SK-N-SH (cell line): ENCODE measurements at regions not wholly inside any gene's neighbourhood (a gene's known extent, or its start where the extent isn't known, plus 50 kb on each side); places are given as distances from the start of the nearest gene placed in this dataset.

ENCODE experiments used
- CTCF ChIA-PET: fragments of 300-600, 350-600 bp; formaldehyde crosslinking; extraction: SDS; loops from one replicate; lab custom pipeline; 2021; lab: Yijun Ruan, JAX
- POLR2A ChIA-PET: fragments of 350-600 bp; sonication (Branson Sonifier 250); formaldehyde crosslinking; extraction: SDS; loops from one replicate; lab custom pipeline; 2020; ENCODE audit warnings: antibody characterized with exemption, inconsistent platforms; lab: Yijun Ruan, JAX
- DNase-seq: peaks from one replicate; pipeline ENCODE4 v3.0.0; 2012
- H2AFZ ChIP-seq: fragments of 200-600 bp; sonication (generic); 2 replicates; pipeline ENCODE4 v1.8.1; 2016; ENCODE audit warnings: antibody characterized with exemption, mild to moderate bottlenecking, low read depth
- H3F3A ChIP-seq: fragments of 200-600 bp; sonication (generic); replicated peaks from 2 replicates; pipeline ENCODE3; 2016; ENCODE audit warnings: antibody characterized with exemption, mild to moderate bottlenecking; ENCODE audit not compliant: insufficient read depth
- H3K27ac ChIP-seq, 2 experiments: fragments of 200-500 bp in 1 of 2; fragments of 200-600 bp in 1 of 2; sonication (Bioruptor generic) in 1 of 2; sonication (generic), shearing (Covaris generic) in 1 of 2; 2 replicates each; pipeline versions ENCODE4 v1.5.1 to v1.6.1; 2014 to 2016; ENCODE audit warnings: low read depth in 2 of 2, inconsistent platforms in 1 of 2, low read length in 1 of 2, mild to moderate bottlenecking in 1 of 2, mixed read lengths in 1 of 2
- H3K27me3 ChIP-seq: fragments of 200-600 bp; sonication (generic), shearing (Covaris generic); 2 replicates; pipeline ENCODE4 v1.6.1; 2016; ENCODE audit warnings: mixed run types; ENCODE audit not compliant: insufficient read depth
- H3K36me3 ChIP-seq, 2 experiments: fragments of 200-500 bp in 1 of 2; fragments of 200-600 bp in 1 of 2; sonication (Bioruptor generic) in 1 of 2; sonication (generic) in 1 of 2; replicated peaks in 1 of 2; 2 replicates each; pipeline versions ENCODE3 to v1.5.1; 2014 to 2016; ENCODE audit warnings: low read length in 1 of 2, mild to moderate bottlenecking in 1 of 2; ENCODE audit not compliant: insufficient read depth in 2 of 2, control insufficient read depth in 1 of 2
- H3K4me1 ChIP-seq, 2 experiments: fragments of 200-500 bp in 1 of 2; fragments of 200-600 bp in 1 of 2; sonication (Bioruptor generic) in 1 of 2; sonication (generic), shearing (Covaris generic) in 1 of 2; 2 replicates each; pipeline versions ENCODE4 v1.5.1 to v1.6.1; 2014 to 2016; ENCODE audit warnings: low read depth in 1 of 2, low read length in 1 of 2, mixed run types in 1 of 2; ENCODE audit not compliant: insufficient read depth in 2 of 2, control insufficient read depth in 1 of 2
- H3K4me2 ChIP-seq: fragments of 200-600 bp; sonication (generic), shearing (Covaris generic); 2 replicates; pipeline ENCODE4 v1.6.1; 2017; ENCODE audit warnings: mixed run types
- H3K4me3 ChIP-seq, 2 experiments: fragments of 200-500 bp in 1 of 2; fragments of 200-600 bp in 1 of 2; sonication (Bioruptor generic) in 1 of 2; sonication (generic), shearing (Covaris generic) in 1 of 2; 2 replicates each; pipeline versions ENCODE4 v1.5.1 to v1.8.1; 2014 to 2016; ENCODE audit warnings: low read depth in 2 of 2, inconsistent platforms in 1 of 2, low read length in 1 of 2, mild to moderate bottlenecking in 1 of 2, mixed read lengths in 1 of 2, moderate library complexity in 1 of 2
- H3K79me2 ChIP-seq: fragments of 200-600 bp; sonication (generic); 2 replicates; pipeline ENCODE4 v1.8.1; 2017; ENCODE audit warnings: mild to moderate bottlenecking; ENCODE audit not compliant: insufficient read depth
- H3K9ac ChIP-seq: fragments of 200-600 bp; sonication (generic); 2 replicates; pipeline ENCODE4 v1.6.1; 2017; ENCODE audit warnings: mixed run types
- H3K9me2 ChIP-seq: fragments of 200-600 bp; sonication (generic); 2 replicates; pipeline ENCODE4 v1.6.1; 2017; ENCODE audit warnings: mixed run types
- H3K9me3 ChIP-seq: fragments of 200-600 bp; sonication (generic); 2 replicates; pipeline ENCODE4 v1.6.1; 2017; ENCODE audit warnings: mixed run types, mild to moderate bottlenecking, moderate library complexity
- H4K20me1 ChIP-seq: fragments of 200-600 bp; sonication (generic); 2 replicates; pipeline ENCODE4 v1.6.1; 2017; ENCODE audit warnings: mild to moderate bottlenecking, mixed run types; ENCODE audit not compliant: insufficient read depth
- CHD2 ChIP-seq: fragments of 150-350 bp; IDR thresholded peaks from 2 replicates; pipeline ENCODE4 v1.6.1; 2018; ENCODE audit warnings: low read length; ENCODE audit not compliant: partially characterized antibody
- CTCF ChIP-seq: fragments of 200-600 bp; sonication (generic); IDR thresholded peaks from 2 replicates; pipeline ENCODE4 v1.6.1; 2017; ENCODE audit warnings: antibody characterized with exemption, mild to moderate bottlenecking, moderate library complexity
- ELF1 ChIP-seq: IDR thresholded peaks from 2 replicates; pipeline ENCODE4 v1.4.0; 2012
- EZH2phosphoT487 ChIP-seq: fragments of 200-600 bp; sonication (generic); IDR thresholded peaks from 2 replicates; pipeline ENCODE4 v1.6.1; 2017; ENCODE audit warnings: low read depth, mixed run types, mild to moderate bottlenecking, antibody characterized with exemption, moderate library complexity, borderline replicate concordance
- GABPA ChIP-seq: IDR thresholded peaks from 2 replicates; pipeline ENCODE4 v1.4.0; 2012; ENCODE audit warnings: low read depth, mild to moderate bottlenecking
- IRF3 ChIP-seq: fragments of 150-350 bp; IDR thresholded peaks from 2 replicates; pipeline ENCODE4 v1.6.1; 2016; ENCODE audit warnings: mild to moderate bottlenecking, low read depth, low read length
- MAX ChIP-seq: IDR thresholded peaks from 2 replicates; pipeline ENCODE4 v1.4.0; 2012; ENCODE audit warnings: low read depth
- MXI1 ChIP-seq: IDR thresholded peaks from 2 replicates; pipeline ENCODE4 v1.6.1; 2012; ENCODE audit warnings: mild to moderate bottlenecking, low read depth, low read length, improper control_type of control experiment
- NFIC ChIP-seq: IDR thresholded peaks from 2 replicates; pipeline ENCODE4 v1.4.0; 2012; ENCODE audit warnings: borderline replicate concordance
- NRF1 ChIP-seq: IDR thresholded peaks from 2 replicates; pipeline ENCODE4 v1.6.1; 2012; ENCODE audit warnings: low read depth, mild to moderate bottlenecking, low read length
- POLR2AphosphoS5 ChIP-seq: IDR thresholded peaks from 2 replicates; pipeline ENCODE4 v1.6.1; 2012; ENCODE audit warnings: low read depth, low read length
- RCOR1 ChIP-seq: fragments of 150-350 bp; IDR thresholded peaks from 2 replicates; pipeline ENCODE4 v1.6.1; 2017; ENCODE audit warnings: antibody characterized with exemption, low read length
- RFX5 ChIP-seq: IDR thresholded peaks from 2 replicates; pipeline ENCODE4 v1.6.1; 2012; ENCODE audit warnings: mild to moderate bottlenecking, improper control_type of control experiment, low read length
- SMC3 ChIP-seq: IDR thresholded peaks from 2 replicates; pipeline ENCODE4 v1.6.1; 2012; ENCODE audit warnings: low read depth, low read length, improper control_type of control experiment
- TAF1 ChIP-seq: IDR thresholded peaks from 2 replicates; pipeline ENCODE4 v1.6.1; 2012; ENCODE audit warnings: low read depth, mild to moderate bottlenecking, low read length, moderate library complexity, borderline replicate concordance
- USF1 ChIP-seq: IDR thresholded peaks from 2 replicates; pipeline ENCODE4 v1.4.0; 2012; ENCODE audit warnings: low read depth, borderline replicate concordance
- YY1 ChIP-seq: IDR thresholded peaks from 2 replicates; pipeline ENCODE4 v1.4.0; 2012; ENCODE audit warnings: low read depth, mild to moderate bottlenecking
- ZBTB33 ChIP-seq: IDR thresholded peaks from 2 replicates; pipeline ENCODE4 v1.4.0; 2012; ENCODE audit warnings: low read depth, borderline replicate concordance
- WGBS: methylation state at CpG from one replicate; pipeline ENCODE4 v1.1.6; 2017; ENCODE audit warnings: low lambda C conversion rate; 5-methylcytosine and 5-hydroxymethylcytosine counted together

GRCh38 chr11:42544726-42545125 lies 767.1 kb upstream of the API5 start:
- Histone ChIP-seq H3K4me2 (no peak overlapping the region), H3K9me3 (no peaks in the 10 kb centered on the region), H3K27me3 (no peaks in the 10 kb centered on the region), H3K36me3 (no peaks in the 10 kb centered on the region), H3K4me3 (no peak overlapping the region), H2AFZ (no peak overlapping the region), H3K9ac (no peak overlapping the region), H3K4me1 (no peaks in the 10 kb centered on the region), H3F3A (no peaks in the 10 kb centered on the region), H3K79me2 (no peaks in the 10 kb centered on the region), H3K27ac (no peak overlapping the region), H3K9me2 (no peaks in the 10 kb centered on the region), H4K20me1 (no peaks in the 10 kb centered on the region)
- DNase-seq = no peak
- no peak for TF ChIP-seq RFX5
- no peak for TF ChIP-seq CTCF
- no peak for TF ChIP-seq YY1
- no peak for TF ChIP-seq ELF1
- no peak for TF ChIP-seq USF1
- TF ChIP-seq SMC3 = no peak
- no peak for TF ChIP-seq NRF1
- TF ChIP-seq MXI1 = no peak
- whole genome bisulfite sequencing = 30% methylated on average over 5 of the region's 5 CpGs
- CTCF ChIA-PET = interaction anchor here (0.7 kb wide), 1 partner anchor 10 kb away, joined by 3 read pairs; no protein-coding TSS in a partner anchor
- POLR2A ChIA-PET = no interaction called here

GRCh38 chr11:42545954-42546353 lies 765.8 kb upstream of the API5 start:
- Histone ChIP-seq H3K79me2 (no peaks in the 10 kb centered on the region), H3K27me3 (no peaks in the 10 kb centered on the region), H3K4me2 (no peak overlapping the region), H3K4me3 (no peak overlapping the region), H3K9ac (no peak overlapping the region), H2AFZ (no peak overlapping the region), H3K9me2 (no peaks in the 10 kb centered on the region), H3K36me3 (no peaks in the 10 kb centered on the region), H3K4me1 (no peaks in the 10 kb centered on the region), H4K20me1 (no peaks in the 10 kb centered on the region), H3K27ac (no peak overlapping the region), H3F3A (no peaks in the 10 kb centered on the region), H3K9me3 (no peaks in the 10 kb centered on the region)
- ChIA-PET CTCF (no interaction called here), POLR2A (no interaction called here)
- TF ChIP-seq MAX (no peak), EZH2phosphoT487 (no peak), POLR2AphosphoS5 (no peak), GABPA (no peak), IRF3 (no peak), TAF1 (no peak), CHD2 (no peak), ZBTB33 (no peak), NFIC (no peak), RCOR1 (no peak)
- no peak for DNase-seq
- 16% methylated on average over 3 of the region's 3 CpGs for WGBS
